ENCODE measurements at regions not wholly inside any gene's neighbourhood (a gene's known extent, or its start where the extent isn't known, plus 50 kb on each side); places are given as distances from the start of the nearest gene placed in this dataset.
"Not testable (repeated sequence)": the region's sequence is repeated elsewhere in the genome, so short reads cannot be mapped to it uniquely, and the experiment has no call there.

DNA sequence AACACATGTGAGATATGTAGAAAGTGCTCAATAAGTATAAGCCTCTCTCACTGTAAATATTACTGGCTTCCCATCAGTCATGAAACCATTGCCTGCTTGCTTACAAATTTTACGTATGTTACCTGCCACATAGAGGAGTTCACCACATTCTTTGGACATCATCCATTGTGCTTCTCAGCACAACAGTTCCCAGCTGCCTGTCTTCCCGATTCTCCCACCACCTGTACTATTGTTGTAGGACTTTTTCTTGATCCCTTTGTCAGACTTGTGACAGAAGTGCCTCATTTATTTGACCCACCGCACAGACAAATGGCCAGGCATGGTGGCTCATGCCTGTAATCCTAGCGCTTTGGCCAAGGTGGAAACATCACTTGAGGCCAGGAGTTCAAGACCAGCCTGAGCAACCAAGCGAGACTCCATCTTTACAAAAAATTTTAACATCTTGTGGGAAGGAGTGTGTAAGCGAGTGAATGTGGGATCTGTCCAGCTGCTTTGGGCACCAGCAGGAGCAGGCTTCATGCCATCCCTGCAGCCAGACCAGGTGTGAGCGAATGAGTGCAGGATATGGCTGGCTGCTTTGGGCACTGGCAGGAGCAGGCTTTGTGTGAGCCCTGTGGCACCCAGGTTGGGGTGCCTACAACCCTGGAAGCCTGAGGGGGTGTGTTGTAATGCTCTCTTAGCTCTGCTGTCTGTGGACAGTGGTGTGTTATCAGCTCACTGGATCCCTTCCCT lies 139.9 kb upstream of the ELL2 start:
- TF ChIP-seq, protein P1, sequence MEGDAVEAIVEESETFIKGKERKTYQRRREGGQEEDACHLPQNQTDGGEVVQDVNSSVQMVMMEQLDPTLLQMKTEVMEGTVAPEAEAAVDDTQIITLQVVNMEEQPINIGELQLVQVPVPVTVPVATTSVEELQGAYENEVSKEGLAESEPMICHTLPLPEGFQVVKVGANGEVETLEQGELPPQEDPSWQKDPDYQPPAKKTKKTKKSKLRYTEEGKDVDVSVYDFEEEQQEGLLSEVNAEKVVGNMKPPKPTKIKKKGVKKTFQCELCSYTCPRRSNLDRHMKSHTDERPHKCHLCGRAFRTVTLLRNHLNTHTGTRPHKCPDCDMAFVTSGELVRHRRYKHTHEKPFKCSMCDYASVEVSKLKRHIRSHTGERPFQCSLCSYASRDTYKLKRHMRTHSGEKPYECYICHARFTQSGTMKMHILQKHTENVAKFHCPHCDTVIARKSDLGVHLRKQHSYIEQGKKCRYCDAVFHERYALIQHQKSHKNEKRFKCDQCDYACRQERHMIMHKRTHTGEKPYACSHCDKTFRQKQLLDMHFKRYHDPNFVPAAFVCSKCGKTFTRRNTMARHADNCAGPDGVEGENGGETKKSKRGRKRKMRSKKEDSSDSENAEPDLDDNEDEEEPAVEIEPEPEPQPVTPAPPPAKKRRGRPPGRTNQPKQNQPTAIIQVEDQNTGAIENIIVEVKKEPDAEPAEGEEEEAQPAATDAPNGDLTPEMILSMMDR (IDR thresholded peaks at IDR 0.05; ENCODE audit: low read depth, low read length) = no peak
- no peaks in the 10 kb centered on the region for H3K27me3 ChIP-seq (ENCODE audit: control insufficient read depth, insufficient read depth, low read length)
- no peak for DNase-seq (ENCODE audit: low read depth, low spot score)
- no peak overlapping the region for H3K27ac ChIP-seq (ENCODE audit: low read depth, low read length)
- no peaks in the 10 kb centered on the region for H3K9me3 ChIP-seq (ENCODE audit: control insufficient read depth, insufficient read depth, low read length)
- H3K4me3 ChIP-seq (ENCODE audit: low read depth, low read length) = no peak overlapping the region
- CTCF ChIA-PET = no interaction called here
- POLR2A ChIA-PET = no interaction called here

DNA sequence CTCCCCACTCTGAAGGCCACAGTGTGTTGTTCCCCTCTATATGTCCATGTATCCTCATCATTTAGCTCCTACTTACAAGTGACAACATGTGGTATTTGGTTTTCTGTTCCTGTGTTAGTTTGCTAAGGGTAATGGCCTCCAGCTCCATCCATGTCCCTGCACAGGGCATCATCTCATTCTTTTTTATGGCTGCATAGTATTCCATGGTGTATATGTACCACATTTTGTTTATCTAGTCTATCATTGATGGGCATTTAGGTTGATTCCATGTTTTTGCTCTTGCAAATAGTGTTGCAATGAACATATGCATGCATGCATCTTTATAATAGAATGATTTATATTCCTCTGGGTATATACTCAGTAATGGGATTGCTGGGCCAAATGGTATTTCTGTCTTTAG lies 135.8 kb upstream of the ELL2 start:
- H3K4me3 ChIP-seq (ENCODE audit: low read depth, low read length); H3K9me3 ChIP-seq (ENCODE audit: control insufficient read depth, insufficient read depth, low read length); H3K27me3 ChIP-seq (ENCODE audit: control insufficient read depth, insufficient read depth, low read length); H3K27ac ChIP-seq (ENCODE audit: low read depth, low read length); CTCF ChIA-PET; DNase-seq (ENCODE audit: low read depth, low spot score); POLR2A ChIA-PET: not testable (repeated sequence)

DNA sequence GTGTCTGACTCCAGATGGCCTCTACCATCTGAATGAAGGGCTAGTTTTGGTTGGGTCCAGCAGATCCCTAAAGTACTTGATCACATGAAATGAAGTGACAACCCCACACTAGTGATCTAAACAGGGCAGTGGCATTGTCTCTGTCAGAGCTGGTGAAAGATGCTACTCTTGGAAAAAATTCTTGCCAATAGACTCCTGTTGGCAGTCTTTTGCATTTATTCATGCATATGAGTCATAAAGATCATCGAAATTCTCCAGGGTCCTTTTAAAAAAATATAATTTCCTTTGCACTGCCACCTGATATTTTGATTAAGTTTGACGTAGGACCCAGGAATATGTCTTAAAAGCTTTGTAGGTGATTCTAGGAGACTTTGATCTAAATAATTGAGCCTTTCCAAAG lies 135.1 kb upstream of the ELL2 start:
- POLR2A ChIA-PET = no interaction called here
- CTCF ChIA-PET = interaction anchor here (0.6 kb wide), 3 partner anchors 19 to 168 kb away, joined by 3 read pairs; no protein-coding TSS in a partner anchor

DNA sequence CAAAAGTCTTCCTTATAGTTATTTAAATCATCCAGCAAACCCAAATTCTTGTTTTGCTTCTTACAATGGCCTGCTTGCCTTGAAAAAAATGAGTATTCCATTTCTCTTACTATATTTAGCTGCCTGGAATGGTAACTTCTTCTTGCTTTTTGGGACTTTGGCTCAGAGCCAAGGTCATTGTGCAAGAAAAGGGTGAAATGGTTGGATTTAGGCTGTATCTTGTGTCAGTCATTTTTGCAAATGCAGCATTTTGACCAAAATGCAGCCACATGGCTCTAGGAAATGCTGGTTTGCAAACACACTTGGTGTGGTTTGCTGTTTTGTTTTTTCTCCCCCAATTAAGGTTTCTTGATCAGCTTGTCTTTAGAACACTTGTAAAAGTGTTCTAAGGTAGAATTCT lies 133.3 kb upstream of the ELL2 start:
- H3K27me3 ChIP-seq (ENCODE audit: control insufficient read depth, insufficient read depth, low read length) = no peaks in the 10 kb centered on the region
- H3K9me3 ChIP-seq (ENCODE audit: control insufficient read depth, insufficient read depth, low read length) = no peaks in the 10 kb centered on the region
- POLR2A ChIA-PET = interaction anchor here (0.7 kb wide), 1 partner anchor 163 kb away, joined by 4 read pairs; no protein-coding TSS in a partner anchor
- DNase-seq (ENCODE audit: low read depth, low spot score) = no peak
- CTCF ChIA-PET = interaction anchor here (0.5 kb wide), 1 partner anchor 203 kb away, joined by 4 read pairs; no protein-coding TSS in a partner anchor
- H3K4me3 ChIP-seq (ENCODE audit: low read depth, low read length) = no peak overlapping the region
- no peak overlapping the region for H3K27ac ChIP-seq (ENCODE audit: low read depth, low read length)
- TF ChIP-seq, protein P1 (IDR thresholded peaks at IDR 0.05; ENCODE audit: low read depth, low read length) = no peak

More for the DNA sequence above, 135.1 kb upstream of the ELL2 start:
- H3K27me3 ChIP-seq (ENCODE audit: control insufficient read depth, insufficient read depth, low read length) = no peaks in the 10 kb centered on the region
- H3K27ac ChIP-seq (ENCODE audit: low read depth, low read length) = no peak overlapping the region
- TF ChIP-seq, protein P1 (IDR thresholded peaks at IDR 0.05; ENCODE audit: low read depth, low read length) = no peak
- H3K9me3 ChIP-seq (ENCODE audit: control insufficient read depth, insufficient read depth, low read length) = no peaks in the 10 kb centered on the region
- no peak for DNase-seq (ENCODE audit: low read depth, low spot score)
- no peak overlapping the region for H3K4me3 ChIP-seq (ENCODE audit: low read depth, low read length)

DNA sequence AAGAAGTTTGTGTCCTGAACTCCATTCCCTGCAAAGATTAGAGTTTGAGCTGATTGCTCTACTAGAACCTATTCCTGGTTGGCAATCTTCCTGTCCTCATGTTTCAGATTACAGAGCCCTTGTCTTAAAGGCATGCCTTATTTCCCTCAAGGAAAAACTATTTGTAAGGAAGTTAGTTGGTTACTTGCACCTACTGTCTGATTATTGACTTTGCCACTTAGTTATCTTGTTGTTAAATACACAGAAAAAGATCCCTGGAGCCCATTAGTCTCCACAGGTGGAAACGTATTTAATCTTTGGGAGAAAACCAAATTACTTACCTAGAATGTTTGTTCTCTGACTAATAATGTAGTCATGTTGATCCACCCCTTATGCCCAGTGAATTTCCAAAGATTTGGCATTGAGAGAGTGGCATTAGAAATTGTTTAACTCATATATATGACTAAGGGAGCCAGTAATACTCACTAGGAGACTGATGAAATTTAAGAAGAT lies 132.3 kb upstream of the ELL2 start:
- H3K9me3 ChIP-seq (ENCODE audit: control insufficient read depth, insufficient read depth, low read length) = no peaks in the 10 kb centered on the region
- ChIA-PET CTCF (interaction anchor here (1.5 kb wide), 1 partner anchor 243 kb away, joined by 4 read pairs; no protein-coding TSS in a partner anchor), POLR2A (no interaction called here)
- TF ChIP-seq, protein P1 (IDR thresholded peaks at IDR 0.05; ENCODE audit: low read depth, low read length) = no peak
- H3K27me3 ChIP-seq (ENCODE audit: control insufficient read depth, insufficient read depth, low read length) = no peaks in the 10 kb centered on the region
- H3K4me3 ChIP-seq (ENCODE audit: low read depth, low read length) = no peak overlapping the region
- no peak overlapping the region for H3K27ac ChIP-seq (ENCODE audit: low read depth, low read length)
- no peak for DNase-seq (ENCODE audit: low read depth, low spot score)
